ENCODE measurements at regions not wholly inside any gene's neighbourhood (a gene's known extent, or its start where the extent isn't known, plus 50 kb on each side); places are given as distances from the start of the nearest gene placed in this dataset.

GRCh38 chr18:57970356-57971095, 73.5 kb upstream of the NEDD4L start:
- Mint-ChIP-seq H3K4me1 (peaks cover 6% of the 10 kb centered on the region), H3K27ac (no peak overlapping the region), H3K9me3 (no peaks in the 10 kb centered on the region), H3K4me3 (no peak overlapping the region), H3K27me3 (peaks cover 14% of the 10 kb centered on the region), H3K36me3 (ENCODE audit: low read depth) (no peaks in the 10 kb centered on the region)
- DNase-seq = no peak
- ChIA-PET POLR2A (no interaction called here), CTCF (no interaction called here)

- CTCF ChIA-PET = no interaction called here
- Mint-ChIP-seq H3K4me1 (peaks cover 6% of the 10 kb centered on the region), H3K9me3 (no peaks in the 10 kb centered on the region), H3K27me3 (peaks cover 19% of the 10 kb centered on the region), H3K36me3 (ENCODE audit: low read depth) (no peaks in the 10 kb centered on the region), H3K4me3 (no peak overlapping the region), H3K27ac (no peak overlapping the region)
- DNase-seq = no peak
- POLR2A ChIA-PET = no interaction called here
Measured at GRCh38 chr18:57969824-57970223, 74.2 kb upstream of the NEDD4L start.

- no peak overlapping the region for H3K4me3 Mint-ChIP-seq
- no peak overlapping the region for H3K27ac Mint-ChIP-seq
- no peaks in the 10 kb centered on the region for H3K36me3 Mint-ChIP-seq (ENCODE audit: low read depth)
- ChIA-PET CTCF (no interaction called here), POLR2A (no interaction called here)
- no peaks in the 10 kb centered on the region for H3K9me3 Mint-ChIP-seq
- no peak for DNase-seq
- peaks cover 20% of the 10 kb centered on the region for H3K27me3 Mint-ChIP-seq
- H3K4me1 Mint-ChIP-seq = peaks cover 6% of the 10 kb centered on the region
Measured at GRCh38 chr18:57965246-57965645, 78.8 kb upstream of the NEDD4L start.

- Mint-ChIP-seq H3K4me1 (no peaks in the 10 kb centered on the region), H3K9me3 (no peaks in the 10 kb centered on the region), H3K36me3 (ENCODE audit: low read depth) (no peaks in the 10 kb centered on the region), H3K27me3 (peaks cover 30% of the 10 kb centered on the region), H3K4me3 (no peak overlapping the region), H3K27ac (no peak overlapping the region)
- DNase-seq = no peak
- CTCF ChIA-PET = no interaction called here
- POLR2A ChIA-PET = no interaction called here
Measured at GRCh38 chr18:57961876-57962505, 82.0 kb upstream of the NEDD4L start.

GRCh38 chr18:57961411-57961810, 82.6 kb upstream of the NEDD4L start:
- Mint-ChIP-seq H3K36me3 (ENCODE audit: low read depth) (no peaks in the 10 kb centered on the region), H3K4me3 (no peak overlapping the region), H3K9me3 (no peaks in the 10 kb centered on the region), H3K4me1 (no peaks in the 10 kb centered on the region), H3K27me3 (peaks cover 30% of the 10 kb centered on the region), H3K27ac (no peak overlapping the region)
- CTCF ChIA-PET = no interaction called here
- DNase-seq = no peak
- POLR2A ChIA-PET = no interaction called here

- H3K27me3 Mint-ChIP-seq = peaks cover 21% of the 10 kb centered on the region
- no peaks in the 10 kb centered on the region for H3K36me3 Mint-ChIP-seq (ENCODE audit: low read depth)
- CTCF ChIA-PET = interaction anchor here (0.6 to 1.2 kb wide), 2 partner anchors 163 to 166 kb away, joined by 3 read pairs; no protein-coding TSS in a partner anchor
- no peaks in the 10 kb centered on the region for H3K9me3 Mint-ChIP-seq
- no peaks in the 10 kb centered on the region for H3K4me1 Mint-ChIP-seq
- no peak overlapping the region for H3K27ac Mint-ChIP-seq
- no peak overlapping the region for H3K4me3 Mint-ChIP-seq
- DNase-seq = no peak
- POLR2A ChIA-PET = no interaction called here
Measured at GRCh38 chr18:57959278-57959677, 84.7 kb upstream of the NEDD4L start.

GRCh38 chr18:57957210-57957609, 86.8 kb upstream of the NEDD4L start:
- Mint-ChIP-seq H3K27ac (no peak overlapping the region), H3K4me1 (no peaks in the 10 kb centered on the region), H3K4me3 (no peak overlapping the region), H3K36me3 (ENCODE audit: low read depth) (no peaks in the 10 kb centered on the region), H3K27me3 (peaks cover 19% of the 10 kb centered on the region), H3K9me3 (no peaks in the 10 kb centered on the region)
- ChIA-PET CTCF (no interaction called here), POLR2A (no interaction called here)
- DNase-seq = no peak

- Mint-ChIP-seq H3K4me3 (no peak overlapping the region), H3K4me1 (no peaks in the 10 kb centered on the region), H3K27ac (no peak overlapping the region), H3K9me3 (no peaks in the 10 kb centered on the region), H3K27me3 (peaks cover 18% of the 10 kb centered on the region), H3K36me3 (ENCODE audit: low read depth) (no peaks in the 10 kb centered on the region)
- CTCF ChIA-PET = no interaction called here
- no peak for DNase-seq
- POLR2A ChIA-PET = no interaction called here
Measured at GRCh38 chr18:57956491-57956890, 87.5 kb upstream of the NEDD4L start.

- ChIA-PET POLR2A (no interaction called here), CTCF (no interaction called here)
- no peak overlapping the region for H3K27ac Mint-ChIP-seq
- H3K36me3 Mint-ChIP-seq (ENCODE audit: low read depth) = no peaks in the 10 kb centered on the region
- no peaks in the 10 kb centered on the region for H3K9me3 Mint-ChIP-seq
- peaks cover 9% of the 10 kb centered on the region for H3K27me3 Mint-ChIP-seq
- H3K4me3 Mint-ChIP-seq = no peak overlapping the region
- H3K4me1 Mint-ChIP-seq = no peaks in the 10 kb centered on the region
- DNase-seq = no peak
Measured at GRCh38 chr18:57954935-57955334, 89.1 kb upstream of the NEDD4L start.

GRCh38 chr18:57953883-57954282, 90.1 kb upstream of the NEDD4L start:
- no peak for DNase-seq
- Mint-ChIP-seq H3K4me1 (no peaks in the 10 kb centered on the region), H3K27ac (no peak overlapping the region), H3K36me3 (ENCODE audit: low read depth) (no peaks in the 10 kb centered on the region), H3K27me3 (peaks cover 2% of the 10 kb centered on the region), H3K4me3 (no peak overlapping the region), H3K9me3 (no peaks in the 10 kb centered on the region)
- ChIA-PET POLR2A (no interaction called here), CTCF (no interaction called here)

GRCh38 chr18:57951999-57952774, 91.8 kb upstream of the NEDD4L start:
- no peaks in the 10 kb centered on the region for H3K9me3 Mint-ChIP-seq
- ChIA-PET POLR2A (no interaction called here), CTCF (no interaction called here)

GRCh38 chr18:57951117-57951796, 92.8 kb upstream of the NEDD4L start:
- Mint-ChIP-seq H3K27me3 (peaks cover 2% of the 10 kb centered on the region), H3K4me1 (no peaks in the 10 kb centered on the region), H3K36me3 (ENCODE audit: low read depth) (no peaks in the 10 kb centered on the region), H3K9me3 (no peaks in the 10 kb centered on the region), H3K4me3 (no peak overlapping the region), H3K27ac (no peak overlapping the region)
- CTCF ChIA-PET = no interaction called here
- POLR2A ChIA-PET = no interaction called here
- DNase-seq = no peak

More at GRCh38 chr18:57951999-57952774, 91.8 kb upstream of the NEDD4L start:
- Mint-ChIP-seq H3K27ac (no peak overlapping the region), H3K36me3 (ENCODE audit: low read depth) (no peaks in the 10 kb centered on the region), H3K4me3 (no peak overlapping the region), H3K4me1 (no peaks in the 10 kb centered on the region), H3K27me3 (peaks cover 2% of the 10 kb centered on the region)
- no peak for DNase-seq

GRCh38 chr18:57950542-57950941, 93.5 kb upstream of the NEDD4L start:
- H3K9me3 Mint-ChIP-seq = no peaks in the 10 kb centered on the region
- no peaks in the 10 kb centered on the region for H3K4me1 Mint-ChIP-seq
- no peak overlapping the region for H3K4me3 Mint-ChIP-seq
- ChIA-PET POLR2A (interaction anchor here (0.6 kb wide), 1 partner anchor 9 kb away, joined by 3 read pairs; no protein-coding TSS in a partner anchor), CTCF (no interaction called here)
- no peak overlapping the region for H3K27ac Mint-ChIP-seq
- H3K27me3 Mint-ChIP-seq = peaks cover 2% of the 10 kb centered on the region
- DNase-seq = no peak
- H3K36me3 Mint-ChIP-seq (ENCODE audit: low read depth) = no peaks in the 10 kb centered on the region

Data from activated CD4-positive, alpha-beta memory T cell treated with anti-CD3 and anti-CD28 coated beads, Interleukin-2, amount 10 ng/mL, durations not matched to agents 7 days and 5 days (primary cell).